ENCODE measurements at regions not wholly inside any gene's neighbourhood (a gene's known extent, or its start where the extent isn't known, plus 50 kb on each side); places are given as distances from the start of the nearest gene placed in this dataset.

GRCh38 chr10:94213001-94213530, 149.7 kb downstream of the NOC3L start:
- intact Hi-C loops (cut with DNase I; ENCODE audit: low total_unique reads), result loop anchor here (10.0 kb wide), 1 partner anchor 128 kb away; no protein-coding TSS in a partner anchor
- Histone ChIP-seq H3K36me3 (no peaks in the 10 kb centered on the region), H3K4me1 (peaks cover 0 to 15% (median 5%) of the 10 kb centered on the region in 6 donors), H3K4me3 (no peak overlapping the region), H3K9me3 (no peaks in the 10 kb centered on the region), H3K27ac (peak overlapping the region in 5 of 8 donors; percentile 15 to 41 (median 36)), H3K27me3 (replicated peaks in 1 of 7) (no peaks in the 10 kb centered on the region)
- WGBS, 5 donors, result 79 to 90% (median 80%) methylated on average over 2 of the region's 2 CpGs
- TF ChIP-seq POLR2A (IDR thresholded peaks at IDR 0.05) (no peak), CTCF (IDR thresholded peaks at IDR 0.05 in 8 of 11, conservative IDR thresholded peaks at IDR 0.05 in 3 of 11) (no peak), POLR2AphosphoS5 (IDR thresholded peaks at IDR 0.05) (no peak)
- DNase-seq, result no peak

- H3K4me1 ChIP-seq, result peaks cover 0 to 15% (median 5%) of the 10 kb centered on the region in 6 donors
- intact Hi-C loops (cut with DNase I; ENCODE audit: low total_unique reads), result loop anchor here (10.0 kb wide), 1 partner anchor 129 kb away; no protein-coding TSS in a partner anchor
- WGBS, 5 donors, result 61 to 78% (median 70%) methylated on average over 3 of the region's 3 CpGs
Observed at GRCh38 chr10:94213980-94214379, 148.8 kb downstream of the NOC3L start.

GRCh38 chr10:94214481-94214893, 148.3 kb downstream of the NOC3L start:
- 79 to 89% (median 82%) methylated on average over 7 of the region's 7 CpGs for WGBS, 5 donors
- H3K9me3 ChIP-seq, result no peaks in the 10 kb centered on the region
- TF ChIP-seq POLR2A (IDR thresholded peaks at IDR 0.05) (no peak), POLR2AphosphoS5 (IDR thresholded peaks at IDR 0.05) (no peak), CTCF (IDR thresholded peaks at IDR 0.05 in 8 of 11, conservative IDR thresholded peaks at IDR 0.05 in 3 of 11) (no peak)
- H3K27me3 ChIP-seq (replicated peaks in 1 of 7), result no peaks in the 10 kb centered on the region
- no peak overlapping the region for H3K4me3 ChIP-seq
- intact Hi-C loops (cut with DNase I; ENCODE audit: low total_unique reads), result loop anchor here (10.0 kb wide), 1 partner anchor 130 kb away; no protein-coding TSS in a partner anchor
- peak overlapping the region in 3 of 8 donors; percentile 13 to 27 (median 17) for H3K27ac ChIP-seq
- H3K4me1 ChIP-seq, result peaks cover 0 to 15% (median 5%) of the 10 kb centered on the region in 6 donors
- no peaks in the 10 kb centered on the region for H3K36me3 ChIP-seq
- DNase-seq, result no peak

More at GRCh38 chr10:94213980-94214379, 148.8 kb downstream of the NOC3L start:
- no peak for TF ChIP-seq CTCF (IDR thresholded peaks at IDR 0.05 in 8 of 11, conservative IDR thresholded peaks at IDR 0.05 in 3 of 11)
- TF ChIP-seq POLR2AphosphoS5 (IDR thresholded peaks at IDR 0.05), result no peak
- no peak for TF ChIP-seq POLR2A (IDR thresholded peaks at IDR 0.05)
- no peaks in the 10 kb centered on the region for H3K27me3 ChIP-seq (replicated peaks in 1 of 7)
- DNase-seq, result no peak
- H3K36me3 ChIP-seq, result no peaks in the 10 kb centered on the region
- H3K27ac ChIP-seq, result peak overlapping the region in 4 of 8 donors; percentile 13 to 41 (median 22)
- no peaks in the 10 kb centered on the region for H3K9me3 ChIP-seq
- no peak overlapping the region for H3K4me3 ChIP-seq

GRCh38 chr10:94216201-94216600, 146.5 kb downstream of the NOC3L start:
- intact Hi-C loops (cut with DNase I; ENCODE audit: low total_unique reads), result loop anchor here (10.0 kb wide), 1 partner anchor 131 kb away; no protein-coding TSS in a partner anchor
- DNase-seq, result no peak
- no peak overlapping the region for H3K27ac ChIP-seq
- H3K4me3 ChIP-seq, result no peak overlapping the region
- TF ChIP-seq POLR2A (IDR thresholded peaks at IDR 0.05), result no peak
- no peak for TF ChIP-seq POLR2AphosphoS5 (IDR thresholded peaks at IDR 0.05)
- TF ChIP-seq CTCF (IDR thresholded peaks at IDR 0.05 in 8 of 11, conservative IDR thresholded peaks at IDR 0.05 in 3 of 11), result no peak
- no peaks in the 10 kb centered on the region for H3K9me3 ChIP-seq
- no peaks in the 10 kb centered on the region for H3K36me3 ChIP-seq
- no peaks in the 10 kb centered on the region for H3K27me3 ChIP-seq (replicated peaks in 1 of 7)
- 81 to 89% (median 83%) methylated on average over 4 of the region's 4 CpGs for WGBS, 5 donors
- H3K4me1 ChIP-seq, result peaks cover 0 to 12% (median 3%) of the 10 kb centered on the region in 6 donors
